SH-SY5Y (cell line): ENCODE measurements at regions not wholly inside any gene's neighbourhood (a gene's known extent, or its start where the extent isn't known, plus 50 kb on each side); places are given as distances from the start of the nearest gene placed in this dataset.

ENCODE experiments used
- GATA2 ChIP-seq: IDR thresholded peaks from 2 replicates; pipeline ENCODE4 v1.6.1; 2011; ENCODE audit warnings: mild to moderate bottlenecking, low read depth, low read length
- GATA3 ChIP-seq: IDR thresholded peaks from 2 replicates; pipeline ENCODE4 v1.6.1; 2011; ENCODE audit warnings: low read depth, mild to moderate bottlenecking, low read length, moderate library complexity

DNA sequence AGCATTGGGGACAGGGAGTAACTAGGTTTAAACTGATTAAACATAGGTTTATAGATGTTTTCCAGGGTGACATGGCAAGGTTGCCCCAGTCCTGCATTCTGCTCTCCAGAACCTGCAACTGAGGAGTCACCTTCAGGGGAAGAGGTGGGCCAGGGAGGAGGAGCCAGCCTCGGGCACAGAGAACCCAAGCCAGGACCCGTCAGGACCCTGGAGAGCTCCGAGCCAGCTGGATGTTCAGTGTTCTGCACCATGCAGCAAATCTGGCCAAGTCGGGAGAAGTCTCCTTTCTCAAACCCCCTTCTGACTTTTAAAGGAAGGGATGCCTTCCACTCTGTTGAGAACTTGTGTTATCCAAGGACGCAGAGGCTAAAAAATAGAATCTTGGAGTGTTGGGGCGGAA is 62.1 kb upstream of the SLC6A11 start:
- TF ChIP-seq GATA3 (no peak), GATA2 (no peak)

GRCh38 chr3:10756546-10756945 is 59.5 kb upstream of the SLC6A11 start:
- TF ChIP-seq GATA3 (no peak), GATA2 (no peak)

GRCh38 chr3:10757021-10757820 is 58.8 kb upstream of the SLC6A11 start:
- TF ChIP-seq GATA3: no peak

DNA sequence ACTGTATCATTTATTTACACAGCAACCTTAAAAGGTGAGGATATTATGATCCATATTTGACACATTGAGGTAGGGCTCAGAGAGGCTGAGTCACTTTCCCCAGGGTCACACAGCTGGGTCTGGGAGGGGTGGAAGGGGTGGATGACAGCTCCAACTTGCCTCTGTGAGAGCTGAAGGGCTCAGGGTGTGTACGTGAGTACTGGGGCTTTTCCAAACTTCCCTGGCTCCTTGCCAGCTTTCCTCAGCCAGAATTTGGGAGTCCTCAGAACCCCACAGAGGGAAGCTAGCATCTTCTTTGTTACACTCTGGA is 58.3 kb upstream of the SLC6A11 start:
- TF ChIP-seq GATA3 (no peak), GATA2 (no peak)

DNA sequence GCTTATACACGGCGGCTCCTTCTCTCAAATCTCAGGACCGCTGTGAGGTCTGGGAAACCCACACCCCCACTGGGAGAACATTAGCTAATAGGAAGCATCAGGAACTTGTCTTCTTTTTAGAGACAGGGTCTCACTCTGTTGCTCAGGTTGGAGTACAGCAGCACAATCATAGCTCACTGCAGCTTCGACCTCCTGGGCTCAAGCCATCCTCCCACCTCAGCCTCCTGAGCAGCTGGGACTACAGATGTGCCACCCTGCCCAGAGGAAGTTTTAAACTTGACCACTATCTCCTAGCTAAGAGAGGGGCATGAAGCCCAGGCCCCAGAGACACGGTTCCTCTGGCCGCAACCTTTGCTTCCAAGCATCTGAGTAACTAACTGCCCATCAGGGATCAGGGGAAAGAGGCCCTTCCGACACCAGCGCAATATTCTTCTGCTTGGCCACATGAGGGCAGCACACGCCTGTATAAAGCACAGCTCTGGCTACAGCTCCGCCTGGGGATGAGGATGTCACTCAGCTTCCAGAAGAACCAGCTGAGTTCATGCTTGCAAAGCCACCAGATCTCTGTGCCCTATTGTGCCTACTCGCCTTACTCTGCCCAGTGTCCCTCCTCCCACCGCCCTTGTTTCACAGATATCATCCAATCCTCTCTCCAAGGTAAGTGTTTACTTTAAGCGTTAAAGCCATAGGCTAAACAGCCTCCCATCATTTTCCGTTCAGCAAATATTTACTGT is 57.6 kb upstream of the SLC6A11 start:
- no peak for TF ChIP-seq GATA2

DNA sequence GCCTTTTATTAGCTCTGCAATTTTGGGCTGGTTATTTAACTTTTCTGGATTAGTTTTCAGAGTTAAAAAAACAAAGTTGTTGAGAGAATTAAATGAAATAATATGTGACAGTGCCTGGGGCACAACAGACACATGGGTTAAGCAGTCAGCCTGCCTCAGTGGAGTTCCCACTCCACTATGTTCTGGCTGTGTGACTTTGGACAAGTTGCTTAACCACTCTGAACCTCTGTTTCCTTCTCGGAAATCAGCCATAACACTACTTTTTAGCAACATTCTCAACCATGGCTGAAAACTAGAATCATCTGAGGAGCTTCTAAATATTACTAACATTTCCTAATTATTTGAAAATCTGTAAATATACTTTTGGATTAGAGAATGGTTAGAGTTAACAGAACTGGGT is 56.5 kb upstream of the SLC6A11 start:
- TF ChIP-seq GATA2 (no peak), GATA3 (no peak)

- TF ChIP-seq GATA2 (no peak), GATA3 (no peak)
Measured at GRCh38 chr3:10760199-10760598, 55.8 kb upstream of the SLC6A11 start.

GRCh38 chr3:10761583-10761982 is 54.4 kb upstream of the SLC6A11 start:
- no peak for TF ChIP-seq GATA2

GRCh38 chr3:10762116-10762515 is 53.9 kb upstream of the SLC6A11 start:
- no peak for TF ChIP-seq GATA2
- TF ChIP-seq GATA3: no peak

DNA sequence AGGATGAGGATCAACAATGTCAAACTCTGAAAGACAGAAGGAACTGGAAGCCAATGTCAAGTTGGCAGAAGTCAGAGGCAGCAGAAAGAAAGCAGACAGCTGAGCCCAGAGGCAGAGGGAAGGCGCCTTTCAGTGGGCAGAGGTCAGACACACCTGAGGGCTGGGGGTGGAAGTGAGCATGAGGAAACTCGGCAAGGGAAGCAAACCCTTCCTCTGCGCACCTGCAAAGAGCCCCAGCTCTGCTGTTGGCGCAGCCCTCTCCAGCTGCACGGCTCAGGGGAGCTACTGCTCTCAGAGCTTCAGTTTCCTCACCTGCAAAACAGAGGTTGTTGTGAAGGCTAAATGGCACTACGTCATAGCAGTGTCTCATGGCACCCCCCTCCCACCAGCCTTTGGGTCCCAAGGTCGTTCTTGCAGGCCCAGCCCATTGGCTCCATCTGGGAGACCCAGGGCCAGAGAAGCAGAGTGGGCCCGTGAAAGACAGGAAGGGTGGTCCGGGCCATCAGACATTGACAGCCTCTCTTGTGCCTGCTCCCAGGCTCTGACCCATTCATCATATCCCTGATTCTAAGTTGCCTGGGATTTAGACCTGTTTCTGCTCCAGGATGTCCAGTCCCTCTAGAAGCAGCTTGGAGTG is 53.3 kb upstream of the SLC6A11 start:
- TF ChIP-seq GATA2: no peak
- TF ChIP-seq GATA3: no peak

GRCh38 chr3:10763248-10763620 is 52.8 kb upstream of the SLC6A11 start:
- no peak for TF ChIP-seq GATA2
- no peak for TF ChIP-seq GATA3

DNA sequence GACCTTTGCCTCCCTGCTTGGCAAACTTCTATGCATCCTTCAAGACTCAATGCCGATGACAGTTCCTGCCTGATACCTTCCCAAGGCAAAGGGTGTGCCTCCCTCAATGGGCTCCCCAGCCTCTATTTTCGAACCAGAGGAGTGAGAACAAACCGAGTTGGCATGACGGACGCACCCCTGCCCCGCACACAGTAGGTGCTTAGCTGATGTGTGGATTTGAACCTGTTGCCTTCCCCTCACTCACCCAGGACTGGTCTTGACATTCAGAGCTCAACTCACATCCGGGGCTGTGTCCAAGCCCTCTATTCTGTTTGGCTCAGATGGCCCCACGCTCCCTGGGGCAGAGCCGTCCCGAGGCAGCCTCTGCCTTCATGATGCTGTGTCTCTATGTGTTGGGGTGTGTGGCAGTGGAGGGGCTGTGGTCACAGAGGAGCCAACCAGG is 52.2 kb upstream of the SLC6A11 start:
- TF ChIP-seq GATA3: no peak
- no peak for TF ChIP-seq GATA2

DNA sequence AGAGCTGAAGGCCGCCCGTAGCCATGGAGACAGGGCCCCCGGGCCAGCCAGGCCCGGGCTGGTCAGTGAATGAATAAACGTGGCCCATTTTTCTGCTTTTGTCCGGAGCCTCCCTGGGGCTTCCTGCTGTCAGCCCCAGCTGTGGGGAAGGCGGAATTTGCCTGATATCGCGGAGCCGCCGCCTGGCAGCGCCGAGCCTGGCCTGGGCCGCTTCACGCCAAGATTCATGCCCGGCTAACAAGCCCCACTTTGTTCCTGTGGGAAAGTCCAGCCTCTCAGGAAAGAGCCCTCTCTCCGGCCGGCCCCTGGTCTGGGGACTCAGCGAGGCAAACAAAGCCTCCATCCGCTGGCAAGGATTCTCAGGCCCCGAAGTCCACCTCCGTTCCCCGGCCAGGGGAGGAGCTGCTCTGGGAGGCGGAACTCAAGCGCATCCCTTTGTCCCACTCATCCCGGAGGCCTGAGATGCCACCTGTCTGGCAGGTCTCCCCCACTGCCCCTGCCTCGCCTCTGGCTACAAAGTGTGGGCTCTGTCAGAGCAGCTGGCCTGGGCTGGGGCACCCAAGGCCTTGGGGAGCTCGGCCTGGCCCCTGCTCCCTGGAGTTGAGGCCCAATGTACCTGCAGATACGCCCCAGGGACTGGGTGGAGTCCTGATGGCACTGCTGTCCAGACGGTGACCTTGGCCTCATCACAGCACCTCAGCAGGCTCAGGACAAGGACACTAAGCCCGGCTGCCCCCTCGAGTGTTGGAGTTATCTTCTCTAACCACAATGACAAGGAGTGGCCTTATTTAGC is 51.6 kb upstream of the SLC6A11 start:
- no peak for TF ChIP-seq GATA3
- no peak for TF ChIP-seq GATA2

DNA sequence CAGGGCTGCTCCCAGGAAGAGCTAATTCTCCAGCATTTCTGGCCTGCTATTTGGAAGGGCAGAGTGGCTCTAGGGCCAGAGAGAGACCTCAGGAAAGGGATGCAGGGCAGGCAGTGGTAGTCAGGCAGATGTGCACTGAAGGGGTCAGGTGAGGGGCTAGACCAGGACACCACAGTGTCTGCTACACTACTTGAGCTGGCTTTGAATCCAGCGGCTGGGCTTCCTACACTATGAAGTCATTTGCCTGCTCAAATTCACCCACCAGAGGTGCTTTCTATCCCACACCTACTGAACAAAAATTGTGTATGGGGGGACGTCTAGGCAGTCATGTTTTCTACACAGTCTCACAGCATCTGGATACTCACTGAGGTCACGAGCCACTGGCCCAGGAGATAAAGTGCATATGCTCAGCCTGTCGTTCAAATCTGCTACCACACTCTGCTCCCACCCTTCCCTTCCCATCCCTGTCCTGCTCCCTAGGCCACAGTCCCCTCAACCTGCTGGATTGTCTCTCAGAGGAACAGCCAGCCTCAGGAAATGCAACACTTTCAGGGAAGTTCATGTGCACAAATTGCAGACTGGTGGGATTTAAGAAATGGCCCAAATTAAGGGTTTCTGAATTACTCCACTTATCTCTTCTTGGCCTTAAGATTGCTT is 49.9 kb upstream of the SLC6A11 start:
- TF ChIP-seq GATA2 (no peak), GATA3 (no peak)
